ENCODE measurements at regions not wholly inside any gene's neighbourhood (a gene's known extent, or its start where the extent isn't known, plus 50 kb on each side); places are given as distances from the start of the nearest gene placed in this dataset.
"Not testable (repeated sequence)": the region's sequence is repeated elsewhere in the genome, so short reads cannot be mapped to it uniquely, and the experiment has no call there.

DNA sequence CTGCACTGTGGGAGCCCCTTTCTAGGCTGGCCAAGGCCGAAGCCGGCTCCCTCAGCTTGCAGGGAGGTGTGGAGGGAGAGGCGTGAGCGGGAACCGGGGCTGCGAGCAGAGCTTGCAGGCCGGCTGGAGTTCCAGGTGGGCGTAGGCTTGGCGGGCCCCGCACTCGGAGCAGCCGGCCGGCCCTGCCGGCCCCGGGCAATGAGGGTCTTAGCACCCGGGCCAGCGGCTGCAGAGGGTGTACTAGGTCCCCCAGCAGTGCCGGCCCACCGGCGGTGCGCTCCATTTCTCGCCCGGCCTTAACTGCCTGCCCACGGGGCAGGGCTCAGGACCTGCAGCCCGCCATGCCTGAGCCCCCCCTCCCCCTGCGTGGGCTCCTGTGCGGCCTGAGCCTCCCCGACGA is 86.1 kb upstream of the SPEF2 start:
- not testable (repeated sequence) for H2AK5ac ChIP-seq (ENCODE audit: low read length); H3K4me1 ChIP-seq (ENCODE audit: control insufficient read depth in 1 of 2, insufficient read depth in 2 of 2, low read length in 2 of 2); H3K4me3 ChIP-seq (ENCODE audit: low read depth, low read length); H3K79me1 ChIP-seq (ENCODE audit: low read length); H2BK5ac ChIP-seq (ENCODE audit: low read depth, low read length, poor library complexity); H3K79me2 ChIP-seq (ENCODE audit: control insufficient read depth, insufficient read depth, low read length, poor library complexity); H3K23ac ChIP-seq (ENCODE audit: low read length); H3K18ac ChIP-seq (ENCODE audit: low read length); H4K12ac ChIP-seq (ENCODE audit: low read depth, low read length); H3K27ac ChIP-seq (ENCODE audit: low read depth, low read length); H3K36me3 ChIP-seq (ENCODE audit: control insufficient read depth in 1 of 2, insufficient read depth in 2 of 2, low read length in 2 of 2); H3K9ac ChIP-seq (ENCODE audit: low read length); H3K4ac ChIP-seq (ENCODE audit: low read depth, low read length); H2AFZ ChIP-seq (ENCODE audit: insufficient read depth, low read length, poor library complexity); H2BK12ac ChIP-seq (ENCODE audit: low read length); H3K9me3 ChIP-seq (ENCODE audit: insufficient read depth, low read depth, low read length); H4K8ac ChIP-seq (ENCODE audit: low read depth, low read length); H3K14ac ChIP-seq (ENCODE audit: low read length); H4K91ac ChIP-seq (ENCODE audit: low read depth, low read length); H3K27me3 ChIP-seq (ENCODE audit: insufficient read depth, low read length); H2BK120ac ChIP-seq (ENCODE audit: insufficient read depth, low read length, poor library complexity); DNase-seq; H3K4me2 ChIP-seq (ENCODE audit: low read length)
- no CpG with 5 or more reads among the region's 29 CpGs for WGBS (ENCODE audit: extremely low coverage, insufficient coverage, insufficient read length)

DNA sequence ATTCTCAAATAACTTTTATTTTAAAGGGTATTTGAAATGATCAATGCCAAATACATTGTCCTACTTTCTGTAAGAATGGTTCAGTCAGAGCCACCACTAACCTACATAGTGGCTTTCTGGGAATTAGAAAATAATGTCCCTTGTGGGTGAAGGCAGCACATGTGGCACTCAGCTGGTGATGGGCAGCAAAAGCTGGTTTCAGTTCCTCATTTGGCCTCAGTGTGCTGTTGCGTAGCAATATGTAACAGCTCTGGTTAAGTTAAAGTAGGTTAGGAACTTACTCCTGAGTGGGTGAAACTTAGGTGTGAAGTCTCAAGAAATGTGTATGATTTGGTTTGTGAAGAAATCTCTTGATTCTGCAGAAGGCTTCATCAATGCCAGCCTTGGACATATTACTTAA is 99.6 kb upstream of the SPEF2 start:
- H3K79me1 ChIP-seq (ENCODE audit: low read length) = no peaks in the 10 kb centered on the region
- no peak overlapping the region for H3K4me3 ChIP-seq (ENCODE audit: low read depth, low read length)
- no peak overlapping the region for H2AK5ac ChIP-seq (ENCODE audit: low read length)
- H2BK12ac ChIP-seq (ENCODE audit: low read length) = no peak overlapping the region
- no peaks in the 10 kb centered on the region for H3K9me3 ChIP-seq (ENCODE audit: insufficient read depth, low read depth, low read length)
- no peak overlapping the region for H3K4ac ChIP-seq (ENCODE audit: low read depth, low read length)
- no peak overlapping the region for H3K27ac ChIP-seq (ENCODE audit: low read depth, low read length)
- no peak overlapping the region for H3K9ac ChIP-seq (ENCODE audit: low read length)
- H3K36me3 ChIP-seq (ENCODE audit: control insufficient read depth in 1 of 2, insufficient read depth in 2 of 2, low read length in 2 of 2) = no peaks in the 10 kb centered on the region
- H3K23ac ChIP-seq (ENCODE audit: low read length) = no peak overlapping the region
- no peak overlapping the region for H2BK5ac ChIP-seq (ENCODE audit: low read depth, low read length, poor library complexity)
- peak in 1 of 2 donors; percentile 6 for DNase-seq
- H3K14ac ChIP-seq (ENCODE audit: low read length) = no peak overlapping the region
- H4K91ac ChIP-seq (ENCODE audit: low read depth, low read length) = no peak overlapping the region
- no peaks in the 10 kb centered on the region for H3K4me1 ChIP-seq (ENCODE audit: control insufficient read depth in 1 of 2, insufficient read depth in 2 of 2, low read length in 2 of 2)
- H2AFZ ChIP-seq (ENCODE audit: insufficient read depth, low read length, poor library complexity) = no peak overlapping the region
- H2BK120ac ChIP-seq (ENCODE audit: insufficient read depth, low read length, poor library complexity) = no peak overlapping the region
- no peaks in the 10 kb centered on the region for H3K27me3 ChIP-seq (ENCODE audit: insufficient read depth, low read length)
- H4K8ac ChIP-seq (ENCODE audit: low read depth, low read length) = no peak overlapping the region
- no peak overlapping the region for H3K4me2 ChIP-seq (ENCODE audit: low read length)
- no peaks in the 10 kb centered on the region for H3K79me2 ChIP-seq (ENCODE audit: control insufficient read depth, insufficient read depth, low read length, poor library complexity)
- no CpG with 5 or more reads among the region's 1 CpG for WGBS (ENCODE audit: extremely low coverage, insufficient coverage, insufficient read length)
- H3K18ac ChIP-seq (ENCODE audit: low read length) = no peak overlapping the region
- H4K12ac ChIP-seq (ENCODE audit: low read depth, low read length) = no peak overlapping the region

DNA sequence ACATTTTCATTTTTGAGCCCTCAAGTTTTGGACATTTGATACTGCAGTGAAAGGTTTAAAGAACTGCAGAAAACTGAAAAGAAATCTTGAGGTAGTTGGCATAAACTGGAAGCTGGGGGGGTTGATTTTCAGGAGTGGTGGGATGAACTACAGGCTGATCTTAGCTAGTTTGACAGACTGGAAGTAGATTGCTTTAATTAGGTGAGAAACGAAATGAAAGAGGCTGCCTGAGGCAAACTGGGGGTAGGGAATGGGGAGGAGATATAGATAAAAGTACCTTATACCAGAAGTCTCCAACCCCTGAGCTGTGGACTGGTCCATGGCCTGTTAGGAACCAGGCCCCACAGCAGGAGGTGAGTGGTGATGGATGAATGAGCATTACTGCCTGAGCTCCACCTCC is 101.4 kb upstream of the SPEF2 start:
- Histone ChIP-seq H3K36me3 (ENCODE audit: control insufficient read depth in 1 of 2, insufficient read depth in 2 of 2, low read length in 2 of 2) (no peaks in the 10 kb centered on the region), H3K23ac (ENCODE audit: low read length) (no peak overlapping the region), H3K79me2 (ENCODE audit: control insufficient read depth, insufficient read depth, low read length, poor library complexity) (no peaks in the 10 kb centered on the region), H3K79me1 (ENCODE audit: low read length) (no peaks in the 10 kb centered on the region), H2BK5ac (ENCODE audit: low read depth, low read length, poor library complexity) (no peak overlapping the region), H3K18ac (ENCODE audit: low read length) (no peak overlapping the region), H3K14ac (ENCODE audit: low read length) (no peak overlapping the region), H2AK5ac (ENCODE audit: low read length) (no peak overlapping the region), H3K4me2 (ENCODE audit: low read length) (no peak overlapping the region), H3K9me3 (ENCODE audit: insufficient read depth, low read depth, low read length) (no peaks in the 10 kb centered on the region), H2BK12ac (ENCODE audit: low read length) (no peak overlapping the region), H4K91ac (ENCODE audit: low read depth, low read length) (no peak overlapping the region), H3K4me3 (ENCODE audit: low read depth, low read length) (no peak overlapping the region), H4K8ac (ENCODE audit: low read depth, low read length) (no peak overlapping the region), H3K27ac (ENCODE audit: low read depth, low read length) (no peak overlapping the region), H2BK120ac (ENCODE audit: insufficient read depth, low read length, poor library complexity) (no peak overlapping the region), H3K4ac (ENCODE audit: low read depth, low read length) (no peak overlapping the region), H3K9ac (ENCODE audit: low read length) (no peak overlapping the region), H4K12ac (ENCODE audit: low read depth, low read length) (no peak overlapping the region), H3K4me1 (ENCODE audit: control insufficient read depth in 1 of 2, insufficient read depth in 2 of 2, low read length in 2 of 2) (no peaks in the 10 kb centered on the region), H2AFZ (ENCODE audit: insufficient read depth, low read length, poor library complexity) (no peak overlapping the region), H3K27me3 (ENCODE audit: insufficient read depth, low read length) (no peaks in the 10 kb centered on the region)
- WGBS (ENCODE audit: extremely low coverage, insufficient coverage, insufficient read length) = no CpG with 5 or more reads among the region's 1 CpG
- no peak for DNase-seq

DNA sequence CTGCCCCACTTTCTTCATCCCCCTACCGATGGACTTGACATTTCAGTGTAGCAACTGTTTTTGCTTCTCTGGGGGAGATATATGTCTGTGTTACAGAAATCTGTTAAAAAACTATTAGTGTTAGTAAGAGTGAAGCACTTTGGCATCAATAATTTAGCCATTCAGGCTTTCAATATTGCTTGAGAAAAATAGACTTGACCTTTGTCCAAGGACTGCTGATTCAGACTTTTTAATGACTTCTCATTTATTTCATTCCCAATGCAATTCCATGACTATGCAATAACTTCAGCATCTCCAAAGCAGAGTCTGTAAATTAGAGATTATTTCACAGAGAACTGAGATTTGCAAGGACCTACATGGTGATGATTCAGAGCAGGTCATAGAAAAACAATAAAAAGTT is 104.1 kb upstream of the SPEF2 start:
- Histone ChIP-seq H3K14ac (ENCODE audit: low read length) (no peak overlapping the region), H3K27me3 (ENCODE audit: insufficient read depth, low read length) (no peaks in the 10 kb centered on the region), H3K9me3 (ENCODE audit: insufficient read depth, low read depth, low read length) (no peaks in the 10 kb centered on the region), H4K91ac (ENCODE audit: low read depth, low read length) (no peak overlapping the region), H3K9ac (ENCODE audit: low read length) (no peak overlapping the region), H2BK5ac (ENCODE audit: low read depth, low read length, poor library complexity) (no peak overlapping the region), H3K27ac (ENCODE audit: low read depth, low read length) (no peak overlapping the region), H3K18ac (ENCODE audit: low read length) (no peak overlapping the region), H3K36me3 (ENCODE audit: control insufficient read depth in 1 of 2, insufficient read depth in 2 of 2, low read length in 2 of 2) (no peaks in the 10 kb centered on the region), H3K4me3 (ENCODE audit: low read depth, low read length) (no peak overlapping the region), H3K79me2 (ENCODE audit: control insufficient read depth, insufficient read depth, low read length, poor library complexity) (no peaks in the 10 kb centered on the region), H3K23ac (ENCODE audit: low read length) (no peak overlapping the region), H3K79me1 (ENCODE audit: low read length) (no peaks in the 10 kb centered on the region), H2BK12ac (ENCODE audit: low read length) (no peak overlapping the region), H3K4me2 (ENCODE audit: low read length) (no peak overlapping the region), H2BK120ac (ENCODE audit: insufficient read depth, low read length, poor library complexity) (no peak overlapping the region), H3K4ac (ENCODE audit: low read depth, low read length) (no peak overlapping the region), H4K8ac (ENCODE audit: low read depth, low read length) (no peak overlapping the region), H2AK5ac (ENCODE audit: low read length) (no peak overlapping the region), H4K12ac (ENCODE audit: low read depth, low read length) (no peak overlapping the region), H2AFZ (ENCODE audit: insufficient read depth, low read length, poor library complexity) (no peak overlapping the region), H3K4me1 (ENCODE audit: control insufficient read depth in 1 of 2, insufficient read depth in 2 of 2, low read length in 2 of 2) (no peaks in the 10 kb centered on the region)
- DNase-seq = no peak
- WGBS (ENCODE audit: extremely low coverage, insufficient coverage, insufficient read length) = no CpG with 5 or more reads among the region's 1 CpG

Data from trophoblast cell (in vitro differentiated cells and primary cell).